Smooth muscle cell (in vitro differentiated cells): ENCODE measurements at regions not wholly inside any gene's neighbourhood (a gene's known extent, or its start where the extent isn't known, plus 50 kb on each side); places are given as distances from the start of the nearest gene placed in this dataset.

Source experiments
- DNase-seq: peaks from one replicate; lab custom pipeline; 2025; ENCODE audit not compliant: unreplicated experiment; lab: John Stamatoyannopoulos, UW
- H2AFZ ChIP-seq: fragments of 200-600 bp; sonication (generic); 2 replicates; pipeline ENCODE4 v1.6.0; 2016; ENCODE audit warnings: antibody characterized with exemption, low read depth, mild to moderate bottlenecking
- H3F3A ChIP-seq: fragments of 200-600 bp; sonication (generic); 2 replicates; pipeline ENCODE4 v1.6.0; 2017; ENCODE audit warnings: antibody characterized with exemption, low read depth
- H3K27ac ChIP-seq: fragments of 200-600 bp; sonication (generic); 2 replicates; pipeline ENCODE4 v1.5.1; 2016; ENCODE audit warnings: low read depth, mild to moderate bottlenecking
- H3K27me3 ChIP-seq: fragments of 200-600 bp; sonication (generic); 2 replicates; pipeline ENCODE4 v1.6.1; 2016; ENCODE audit warnings: low read depth, mild to moderate bottlenecking
- H3K36me3 ChIP-seq: fragments of 200-600 bp; sonication (generic); 2 replicates; pipeline ENCODE4 v1.5.1; 2016; ENCODE audit warnings: low read depth
- H3K4me1 ChIP-seq: fragments of 200-600 bp; sonication (generic); 2 replicates; pipeline ENCODE4 v1.5.1; 2016; ENCODE audit warnings: low read depth
- H3K4me2 ChIP-seq: fragments of 200-600 bp; sonication (generic); 2 replicates; pipeline ENCODE4 v1.6.0; 2016; ENCODE audit warnings: mild to moderate bottlenecking
- H3K4me3 ChIP-seq: fragments of 200-600 bp; sonication (generic); 2 replicates; pipeline ENCODE4 v1.5.1; 2016; ENCODE audit warnings: mild to moderate bottlenecking
- H3K79me2 ChIP-seq: fragments of 200-600 bp; sonication (generic); 2 replicates; pipeline ENCODE4 v1.6.0; 2016; ENCODE audit warnings: low read depth, mild to moderate bottlenecking
- H3K9ac ChIP-seq: fragments of 200-600 bp; sonication (generic); 2 replicates; pipeline ENCODE4 v1.6.0; 2016; ENCODE audit warnings: low read depth
- H3K9me3 ChIP-seq: fragments of 200-600 bp; sonication (generic); replicated peaks from 2 replicates; pipeline ENCODE4 v1.5.1; 2016; ENCODE audit warnings: low read depth
- H4K20me1 ChIP-seq: fragments of 200-600 bp; sonication (generic); 2 replicates; pipeline ENCODE4 v1.6.0; 2016; ENCODE audit warnings: low read depth
- WGBS: methylation state at CpG from one replicate; pipeline ENCODE4 v1.1.7; 2016; ENCODE audit warnings: low lambda C conversion rate; 5-methylcytosine and 5-hydroxymethylcytosine counted together
- TF ChIP-seq, protein P1 (sequence below): fragments of 200-600 bp; sonication (generic); IDR thresholded peaks from 2 replicates; pipeline ENCODE4 v1.5.1; 2017; ENCODE audit warnings: borderline replicate concordance, mild to moderate bottlenecking, antibody characterized with exemption; ENCODE audit not compliant: insufficient read depth, poor library complexity, severe bottlenecking

DNA sequence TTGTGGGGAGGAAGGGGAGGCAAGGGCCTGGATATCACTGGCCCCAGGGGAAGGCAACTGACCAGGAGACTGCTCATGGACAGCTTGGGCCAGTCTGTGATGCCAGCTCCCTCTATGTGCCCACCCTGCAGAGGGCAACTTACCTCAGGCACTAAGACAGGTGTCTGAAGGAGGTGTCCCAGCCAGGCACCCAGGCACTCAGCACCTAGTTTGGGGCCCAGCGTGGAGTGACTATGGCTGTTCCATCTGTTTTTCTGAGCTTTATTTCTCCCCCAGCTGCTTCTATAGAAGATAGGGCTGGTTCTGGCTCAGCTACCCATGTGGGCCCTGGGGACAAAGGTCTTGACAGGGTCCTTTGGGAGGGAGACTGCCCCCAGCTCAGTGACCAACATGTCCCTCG, 150.6 kb upstream of the PCBD1 start:
- H3K79me2 ChIP-seq = no peaks in the 10 kb centered on the region
- WGBS = 97% methylated on average over 2 of the region's 2 CpGs
- no peak for DNase-seq
- no peaks in the 10 kb centered on the region for H4K20me1 ChIP-seq
- no peak overlapping the region for H3K4me2 ChIP-seq
- no peak overlapping the region for H3K27ac ChIP-seq
- H3K27me3 ChIP-seq = no peaks in the 10 kb centered on the region
- no peaks in the 10 kb centered on the region for H3K36me3 ChIP-seq
- no peak overlapping the region for H2AFZ ChIP-seq
- no peak overlapping the region for H3K4me3 ChIP-seq
- TF ChIP-seq, protein P1, sequence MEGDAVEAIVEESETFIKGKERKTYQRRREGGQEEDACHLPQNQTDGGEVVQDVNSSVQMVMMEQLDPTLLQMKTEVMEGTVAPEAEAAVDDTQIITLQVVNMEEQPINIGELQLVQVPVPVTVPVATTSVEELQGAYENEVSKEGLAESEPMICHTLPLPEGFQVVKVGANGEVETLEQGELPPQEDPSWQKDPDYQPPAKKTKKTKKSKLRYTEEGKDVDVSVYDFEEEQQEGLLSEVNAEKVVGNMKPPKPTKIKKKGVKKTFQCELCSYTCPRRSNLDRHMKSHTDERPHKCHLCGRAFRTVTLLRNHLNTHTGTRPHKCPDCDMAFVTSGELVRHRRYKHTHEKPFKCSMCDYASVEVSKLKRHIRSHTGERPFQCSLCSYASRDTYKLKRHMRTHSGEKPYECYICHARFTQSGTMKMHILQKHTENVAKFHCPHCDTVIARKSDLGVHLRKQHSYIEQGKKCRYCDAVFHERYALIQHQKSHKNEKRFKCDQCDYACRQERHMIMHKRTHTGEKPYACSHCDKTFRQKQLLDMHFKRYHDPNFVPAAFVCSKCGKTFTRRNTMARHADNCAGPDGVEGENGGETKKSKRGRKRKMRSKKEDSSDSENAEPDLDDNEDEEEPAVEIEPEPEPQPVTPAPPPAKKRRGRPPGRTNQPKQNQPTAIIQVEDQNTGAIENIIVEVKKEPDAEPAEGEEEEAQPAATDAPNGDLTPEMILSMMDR = no peak
- H3K9me3 ChIP-seq = no peaks in the 10 kb centered on the region
- no peaks in the 10 kb centered on the region for H3F3A ChIP-seq
- H3K9ac ChIP-seq = no peak overlapping the region
- H3K4me1 ChIP-seq = no peaks in the 10 kb centered on the region

DNA sequence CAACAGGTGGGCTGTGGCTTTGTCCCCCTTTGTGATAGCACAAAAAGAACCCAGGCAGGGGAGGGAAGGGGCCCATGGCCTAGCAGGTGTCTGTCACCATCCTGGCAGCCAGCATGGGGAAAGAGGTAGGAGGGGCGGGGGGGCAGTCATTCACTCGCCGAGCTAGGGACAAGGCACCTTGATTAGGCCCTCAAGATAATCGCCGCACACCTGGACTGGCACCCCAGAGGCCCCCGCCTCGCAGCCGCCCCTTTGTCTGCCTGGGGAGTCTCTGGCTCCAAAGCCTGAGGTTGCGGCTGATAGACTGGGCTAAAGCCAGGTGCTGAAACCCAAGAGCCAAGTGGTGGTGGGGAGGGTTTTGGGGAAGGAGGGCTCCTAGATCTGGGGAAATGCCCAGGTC, 151.2 kb upstream of the PCBD1 start:
- Histone ChIP-seq H3K4me3 (no peak overlapping the region), H3K79me2 (no peaks in the 10 kb centered on the region), H3K4me1 (no peaks in the 10 kb centered on the region), H3F3A (no peaks in the 10 kb centered on the region), H3K36me3 (no peaks in the 10 kb centered on the region), H3K9me3 (no peaks in the 10 kb centered on the region), H4K20me1 (no peaks in the 10 kb centered on the region), H2AFZ (no peak overlapping the region), H3K9ac (no peak overlapping the region), H3K27ac (no peak overlapping the region), H3K4me2 (no peak overlapping the region), H3K27me3 (no peaks in the 10 kb centered on the region)
- TF ChIP-seq, protein P1 = no peak
- 93% methylated on average over 9 of the region's 9 CpGs for WGBS
- DNase-seq = no peak

DNA sequence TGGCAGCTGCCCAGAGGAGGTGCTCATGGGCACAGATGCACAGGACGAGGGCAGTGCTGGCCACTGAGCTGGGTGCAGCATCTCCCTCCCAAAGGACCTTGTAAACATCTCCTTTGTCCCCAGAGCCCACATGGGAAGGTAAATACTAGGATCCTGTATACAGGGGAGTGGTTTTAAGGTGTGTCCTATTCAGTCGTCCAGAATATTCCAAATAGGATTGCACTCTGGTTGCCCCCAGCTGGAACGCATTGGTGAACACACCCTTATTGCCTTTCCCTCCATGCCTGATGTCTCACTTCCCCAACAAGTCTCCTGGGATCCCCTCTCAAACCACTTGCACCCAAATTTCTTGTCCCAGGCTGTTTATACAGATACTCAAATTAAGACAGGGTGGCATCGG, 152.0 kb upstream of the PCBD1 start:
- no peaks in the 10 kb centered on the region for H4K20me1 ChIP-seq
- H3K27ac ChIP-seq = no peak overlapping the region
- DNase-seq = no peak
- 89% methylated on average over 4 of the region's 4 CpGs for WGBS
- no peak overlapping the region for H3K4me2 ChIP-seq
- H3K36me3 ChIP-seq = no peaks in the 10 kb centered on the region
- H3K9me3 ChIP-seq = no peaks in the 10 kb centered on the region
- H2AFZ ChIP-seq = no peak overlapping the region
- no peak overlapping the region for H3K9ac ChIP-seq
- TF ChIP-seq, protein P1 = no peak
- no peaks in the 10 kb centered on the region for H3K4me1 ChIP-seq
- H3F3A ChIP-seq = no peaks in the 10 kb centered on the region
- H3K79me2 ChIP-seq = no peaks in the 10 kb centered on the region
- H3K4me3 ChIP-seq = no peak overlapping the region
- no peaks in the 10 kb centered on the region for H3K27me3 ChIP-seq

DNA sequence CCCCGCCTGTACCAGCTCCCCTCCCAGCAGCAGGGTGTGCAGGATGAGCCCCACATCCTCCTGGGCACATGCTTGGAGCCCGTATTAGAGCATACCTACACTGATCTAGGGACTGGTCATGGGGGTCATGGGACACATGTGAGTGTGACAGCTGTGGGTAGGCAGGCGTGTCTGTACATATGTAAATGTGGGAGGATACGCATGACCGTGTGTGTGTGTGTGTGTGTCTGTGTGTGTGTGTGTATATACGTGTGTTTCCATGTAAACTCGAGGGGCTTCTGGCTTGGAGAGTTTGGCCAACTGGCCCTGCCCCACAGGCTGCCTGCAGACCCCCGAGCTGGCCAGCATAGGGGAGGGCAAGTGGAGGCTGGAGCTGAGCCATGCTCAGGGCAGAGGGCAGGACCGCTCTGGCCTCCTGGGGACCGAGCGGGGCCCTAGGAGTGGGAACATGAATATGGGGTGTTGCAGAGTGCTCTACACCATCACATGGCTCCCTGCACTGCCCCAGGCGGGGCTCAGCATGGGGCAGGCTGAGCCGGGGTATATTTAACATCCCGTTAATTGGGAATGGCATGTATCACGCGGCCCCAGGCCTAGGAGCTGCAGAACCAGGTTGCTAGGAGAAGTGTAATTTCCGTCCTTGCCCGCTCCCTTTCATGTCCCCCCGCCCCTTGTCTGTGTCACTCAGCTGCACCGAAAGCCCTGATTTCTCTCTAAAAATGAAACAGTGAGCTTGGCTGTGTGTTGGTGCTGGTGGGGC, 152.7 kb upstream of the PCBD1 start:
- no peak overlapping the region for H3K9ac ChIP-seq
- H3K79me2 ChIP-seq = no peaks in the 10 kb centered on the region
- H3K36me3 ChIP-seq = no peaks in the 10 kb centered on the region
- no peak overlapping the region for H3K4me2 ChIP-seq
- TF ChIP-seq, protein P1 = no peak
- H2AFZ ChIP-seq = no peak overlapping the region
- H3F3A ChIP-seq = no peaks in the 10 kb centered on the region
- DNase-seq = no peak
- WGBS = 82% methylated on average over 20 of the region's 20 CpGs
- no peaks in the 10 kb centered on the region for H3K9me3 ChIP-seq
- H3K4me1 ChIP-seq = no peaks in the 10 kb centered on the region
- no peak overlapping the region for H3K27ac ChIP-seq
- no peak overlapping the region for H3K4me3 ChIP-seq
- H4K20me1 ChIP-seq = no peaks in the 10 kb centered on the region
- H3K27me3 ChIP-seq = no peaks in the 10 kb centered on the region
